Ishikawa (cell line): ENCODE measurements at regions not wholly inside any gene's neighbourhood (a gene's known extent, or its start where the extent isn't known, plus 50 kb on each side); places are given as distances from the start of the nearest gene placed in this dataset.

Source experiments
- CEBPB ChIP-seq: IDR thresholded peaks from 2 replicates; pipeline ENCODE4 v1.6.1; 2012
- EP300 ChIP-seq: IDR thresholded peaks from 2 replicates; pipeline ENCODE4 v1.6.1; 2012; ENCODE audit warnings: borderline replicate concordance
- FOXM1 ChIP-seq: IDR thresholded peaks from 2 replicates; pipeline ENCODE4 v1.6.1; 2012; ENCODE audit warnings: low read depth, borderline replicate concordance
- MAX ChIP-seq: IDR thresholded peaks from 2 replicates; pipeline ENCODE4 v1.6.1; 2012
- RAD21 ChIP-seq: IDR thresholded peaks from 2 replicates; pipeline ENCODE4 v1.6.1; 2012; ENCODE audit warnings: low read depth
- REST ChIP-seq: IDR thresholded peaks from 2 replicates; pipeline ENCODE4 v1.6.1; 2012; ENCODE audit warnings: low read depth, mild to moderate bottlenecking
- TAF1 ChIP-seq: IDR thresholded peaks from 2 replicates; pipeline ENCODE4 v1.6.1; 2012; ENCODE audit warnings: low read depth, mild to moderate bottlenecking
- TCF12 ChIP-seq: IDR thresholded peaks from 2 replicates; pipeline ENCODE4 v1.6.1; 2012; ENCODE audit warnings: low read depth
- TEAD4 ChIP-seq: IDR thresholded peaks from 2 replicates; pipeline ENCODE4 v1.6.1; 2012
- USF1 ChIP-seq: IDR thresholded peaks from 2 replicates; pipeline ENCODE4 v1.6.1; 2012
- YY1 ChIP-seq: IDR thresholded peaks from 2 replicates; pipeline ENCODE4 v1.6.1; 2012; ENCODE audit warnings: low read depth
- ZBTB7A ChIP-seq: IDR thresholded peaks from 2 replicates; pipeline ENCODE4 v1.6.1; 2012; ENCODE audit warnings: low read depth

- TF ChIP-seq EP300 (no peak), MAX (no peak), RAD21 (no peak), YY1 (no peak), REST (no peak), TAF1 (no peak), TCF12 (no peak), ZBTB7A (no peak), TEAD4 (no peak), CEBPB (no peak), USF1 (no peak), FOXM1 (no peak)
Measured at GRCh38 chr4:163976588-163976987, 482.1 kb downstream of the TMA16 start.
